DND-41 (cell line): ENCODE measurements at regions not wholly inside any gene's neighbourhood (a gene's known extent, or its start where the extent isn't known, plus 50 kb on each side); places are given as distances from the start of the nearest gene placed in this dataset.

Experiments used
- ATAC-seq: fragments of 200-7000 bp; cut with Tn5 transposase; 3 replicates; pipeline ENCODE4 v1.9.1; 2021; ENCODE audit warnings: low read depth; ENCODE audit not compliant: insufficient read depth
- DNase-seq: peaks from one replicate; pipeline ENCODE4 v3.0.0-alpha.2; 2020
- H2AFZ ChIP-seq: 2 replicates; pipeline ENCODE4 v1.6.0; 2012; ENCODE audit warnings: low read depth, low read length
- H3K27ac ChIP-seq: 2 replicates; pipeline ENCODE4 v1.5.1; 2012; ENCODE audit warnings: low read length, inconsistent platforms
- H3K27me3 ChIP-seq: fragments of 200-600 bp; sonication (generic); 2 replicates; pipeline ENCODE4 v1.6.0; 2012; ENCODE audit warnings: low read length, mild to moderate bottlenecking, inconsistent platforms; ENCODE audit not compliant: insufficient read depth, poor library complexity
- H3K36me3 ChIP-seq: 2 replicates; pipeline ENCODE4 v1.5.1; 2012; ENCODE audit warnings: low read length, inconsistent platforms; ENCODE audit not compliant: insufficient read depth
- H3K4me1 ChIP-seq: 2 replicates; pipeline ENCODE4 v1.5.1; 2012; ENCODE audit warnings: mild to moderate bottlenecking, low read length; ENCODE audit not compliant: insufficient read depth
- H3K4me2 ChIP-seq: 2 replicates; pipeline ENCODE4 v1.6.0; 2012; ENCODE audit warnings: mild to moderate bottlenecking, moderate library complexity, low read length, inconsistent platforms; ENCODE audit not compliant: insufficient read depth
- H3K4me3 ChIP-seq, 2 experiments: fragments of 200-600 bp in 1 of 2; shearing (Covaris generic) in 1 of 2; 2 replicates each; pipeline ENCODE4 v1.5.1; 2012 to 2016; ENCODE audit warnings: inconsistent platforms in 2 of 2, low read length in 2 of 2, mild to moderate bottlenecking in 2 of 2, low read depth in 1 of 2, moderate library complexity in 1 of 2
- H3K79me2 ChIP-seq: 2 replicates; pipeline ENCODE4 v1.6.0; 2012; ENCODE audit warnings: low read length, inconsistent platforms; ENCODE audit not compliant: insufficient read depth
- H3K9ac ChIP-seq: 2 replicates; pipeline ENCODE4 v1.6.0; 2012; ENCODE audit warnings: low read depth, mild to moderate bottlenecking, inconsistent platforms, low read length, moderate library complexity
- H3K9me3 ChIP-seq: 2 replicates; pipeline ENCODE4 v1.5.1; 2012; ENCODE audit warnings: low read length, moderate library complexity, mild to moderate bottlenecking, inconsistent platforms; ENCODE audit not compliant: insufficient read depth, severe bottlenecking
- H4K20me1 ChIP-seq: 2 replicates; pipeline ENCODE4 v1.6.0; 2012; ENCODE audit warnings: low read length; ENCODE audit not compliant: insufficient read depth
- EZH2 ChIP-seq: IDR thresholded peaks from 3 replicates; pipeline ENCODE4 v1.6.1; 2012; ENCODE audit warnings: borderline replicate concordance, low read depth, mild to moderate bottlenecking, moderate library complexity, low read length, inconsistent platforms; ENCODE audit not compliant: severe bottlenecking
- TF ChIP-seq, protein P1 (sequence below): IDR thresholded peaks from 2 replicates; pipeline ENCODE4 v1.5.1; 2012; ENCODE audit warnings: borderline replicate concordance, low read length, moderate library complexity, mild to moderate bottlenecking; ENCODE audit not compliant: poor library complexity, severe bottlenecking; ENCODE audit errors: extremely low read depth

DNA sequence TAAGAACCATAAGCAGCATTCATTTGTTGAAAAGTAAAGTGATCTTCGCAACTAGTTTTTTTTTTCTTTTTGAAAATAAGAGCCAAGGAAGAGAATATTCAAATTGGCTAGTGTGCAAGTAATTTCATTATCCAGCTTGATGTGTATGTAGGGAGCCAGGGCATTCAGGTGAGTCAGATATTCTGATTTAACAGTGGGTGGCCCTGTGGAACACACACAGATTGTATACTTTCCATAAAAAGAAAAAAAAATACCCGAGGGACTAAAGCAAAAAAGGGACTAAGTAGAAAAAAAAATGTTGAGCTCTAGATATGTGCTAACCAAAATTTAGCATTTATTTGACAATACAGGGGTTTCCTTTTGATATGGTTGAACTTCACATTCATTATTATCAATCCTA, 96.9 kb upstream of the ROPN1 start:
- H3K79me2 ChIP-seq: no peaks in the 10 kb centered on the region
- H3K9me3 ChIP-seq: no peaks in the 10 kb centered on the region
- no peak overlapping the region for H3K27ac ChIP-seq
- peaks cover 9% of the 10 kb centered on the region for H3K27me3 ChIP-seq
- no peak overlapping the region for H3K9ac ChIP-seq
- no peaks in the 10 kb centered on the region for H3K4me1 ChIP-seq
- no peak overlapping the region for H2AFZ ChIP-seq
- H3K4me3 ChIP-seq: no peak overlapping the region
- H4K20me1 ChIP-seq: no peaks in the 10 kb centered on the region
- H3K4me2 ChIP-seq: no peak overlapping the region
- no peak for TF ChIP-seq EZH2
- TF ChIP-seq, protein P1, sequence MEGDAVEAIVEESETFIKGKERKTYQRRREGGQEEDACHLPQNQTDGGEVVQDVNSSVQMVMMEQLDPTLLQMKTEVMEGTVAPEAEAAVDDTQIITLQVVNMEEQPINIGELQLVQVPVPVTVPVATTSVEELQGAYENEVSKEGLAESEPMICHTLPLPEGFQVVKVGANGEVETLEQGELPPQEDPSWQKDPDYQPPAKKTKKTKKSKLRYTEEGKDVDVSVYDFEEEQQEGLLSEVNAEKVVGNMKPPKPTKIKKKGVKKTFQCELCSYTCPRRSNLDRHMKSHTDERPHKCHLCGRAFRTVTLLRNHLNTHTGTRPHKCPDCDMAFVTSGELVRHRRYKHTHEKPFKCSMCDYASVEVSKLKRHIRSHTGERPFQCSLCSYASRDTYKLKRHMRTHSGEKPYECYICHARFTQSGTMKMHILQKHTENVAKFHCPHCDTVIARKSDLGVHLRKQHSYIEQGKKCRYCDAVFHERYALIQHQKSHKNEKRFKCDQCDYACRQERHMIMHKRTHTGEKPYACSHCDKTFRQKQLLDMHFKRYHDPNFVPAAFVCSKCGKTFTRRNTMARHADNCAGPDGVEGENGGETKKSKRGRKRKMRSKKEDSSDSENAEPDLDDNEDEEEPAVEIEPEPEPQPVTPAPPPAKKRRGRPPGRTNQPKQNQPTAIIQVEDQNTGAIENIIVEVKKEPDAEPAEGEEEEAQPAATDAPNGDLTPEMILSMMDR: no peak
- H3K36me3 ChIP-seq: no peaks in the 10 kb centered on the region
- ATAC-seq: no peak
- DNase-seq: no peak

DNA sequence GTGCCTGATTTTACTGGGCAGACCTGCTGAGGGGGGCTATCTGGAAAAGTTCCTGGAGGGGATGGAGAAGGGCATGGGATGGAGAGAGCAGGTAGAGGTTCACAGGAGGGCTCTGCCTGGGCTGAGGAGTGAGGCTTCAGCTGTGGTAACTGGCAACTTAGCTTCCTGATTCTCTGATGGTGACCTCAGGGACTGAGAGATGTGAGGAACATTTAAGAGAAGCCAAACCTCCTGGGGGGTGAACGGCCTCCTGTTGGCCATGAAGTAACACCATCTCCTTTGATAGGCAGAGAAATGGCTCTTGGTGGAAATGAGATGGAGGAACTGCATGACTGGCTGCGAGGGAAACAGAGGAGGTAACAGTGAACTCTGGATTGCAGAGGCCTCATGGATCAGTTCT, 97.3 kb upstream of the ROPN1 start:
- H3K9ac ChIP-seq: no peak overlapping the region
- no peak overlapping the region for H3K4me2 ChIP-seq
- H3K4me1 ChIP-seq: no peaks in the 10 kb centered on the region
- no peak overlapping the region for H3K27ac ChIP-seq
- H3K9me3 ChIP-seq: no peaks in the 10 kb centered on the region
- H3K36me3 ChIP-seq: no peaks in the 10 kb centered on the region
- peaks cover 9% of the 10 kb centered on the region for H3K27me3 ChIP-seq
- H4K20me1 ChIP-seq: no peaks in the 10 kb centered on the region
- ATAC-seq: no peak
- no peak for DNase-seq
- no peak for TF ChIP-seq EZH2
- TF ChIP-seq, protein P1: no peak
- no peaks in the 10 kb centered on the region for H3K79me2 ChIP-seq
- H3K4me3 ChIP-seq: no peak overlapping the region
- H2AFZ ChIP-seq: no peak overlapping the region

DNA sequence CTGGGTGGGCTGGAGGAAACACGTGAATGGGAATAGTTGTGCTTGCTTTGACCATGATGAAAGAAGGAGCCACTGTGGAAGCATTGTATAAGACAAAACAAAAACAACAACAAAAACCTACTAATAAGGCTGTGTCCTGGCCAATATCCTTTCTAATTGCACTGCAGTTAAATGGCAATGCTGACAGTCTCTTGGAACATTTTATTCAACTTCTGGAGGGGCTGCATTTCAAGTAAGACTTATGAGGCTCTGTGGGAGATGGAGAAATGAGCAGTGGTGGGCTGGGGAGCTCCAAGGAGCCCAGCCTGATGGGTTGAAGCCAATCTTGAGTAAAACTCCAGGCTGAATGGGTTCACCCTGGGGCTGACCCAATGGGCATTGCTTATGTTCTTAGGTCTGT, 99.8 kb upstream of the ROPN1 start:
- H3K36me3 ChIP-seq: no peaks in the 10 kb centered on the region
- no peak overlapping the region for H3K27ac ChIP-seq

More for the DNA sequence above, 99.8 kb upstream of the ROPN1 start:
- Histone ChIP-seq H3K27me3 (peaks cover 10% of the 10 kb centered on the region), H3K9me3 (no peaks in the 10 kb centered on the region), H3K4me1 (no peaks in the 10 kb centered on the region), H3K4me2 (no peak overlapping the region), H2AFZ (no peak overlapping the region), H3K9ac (no peak overlapping the region), H3K79me2 (no peaks in the 10 kb centered on the region), H3K4me3 (no peak overlapping the region), H4K20me1 (no peaks in the 10 kb centered on the region)
- ATAC-seq: no peak
- TF ChIP-seq, protein P1: no peak
- TF ChIP-seq EZH2: no peak
- DNase-seq: no peak
